ENCODE measurements at regions not wholly inside any gene's neighbourhood (a gene's known extent, or its start where the extent isn't known, plus 50 kb on each side); places are given as distances from the start of the nearest gene placed in this dataset.

DNA sequence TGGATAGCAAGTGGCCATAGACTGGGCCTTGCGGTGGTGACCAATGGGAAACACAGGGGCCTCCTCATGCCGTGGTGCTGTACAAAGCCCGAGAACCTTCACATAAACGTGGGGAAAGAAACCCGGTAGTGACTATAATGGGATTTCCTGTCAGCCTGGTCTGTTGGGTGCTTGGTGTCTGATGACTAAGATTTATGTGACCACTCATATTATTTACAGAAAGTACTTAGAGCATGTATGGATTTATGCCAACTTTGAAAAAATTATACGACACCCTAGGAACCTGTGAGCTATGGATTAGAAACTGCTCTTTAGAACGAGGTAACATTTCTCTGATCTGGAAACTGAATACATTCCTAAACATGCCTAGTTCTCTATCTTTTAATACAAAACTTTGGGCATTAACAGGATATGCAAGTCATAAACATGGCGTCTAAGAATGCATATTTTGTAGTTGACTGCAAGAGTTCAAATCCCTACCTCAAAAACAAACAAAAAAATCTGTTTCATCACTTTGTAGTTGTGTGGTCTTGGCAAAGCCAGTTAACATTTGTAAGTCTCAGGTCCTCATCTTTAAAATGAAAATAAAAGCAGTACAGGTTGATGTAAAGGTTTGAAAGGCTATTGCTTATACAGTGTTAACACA lies 85.4 kb downstream of the TMEM167A start:
- H3K79me2 ChIP-seq (ENCODE audit: insufficient read depth, low read length): no peaks in the 10 kb centered on the region
- no peak overlapping the region for H3K9ac ChIP-seq (ENCODE audit: insufficient read depth, low read depth, low read length)
- ATAC-seq (no peak), FAIRE-seq (no peak), DNase-seq (ENCODE audit: low spot score) (no peak)
- H3K27me3 ChIP-seq (ENCODE audit: control insufficient read depth in 1 of 2, insufficient read depth in 2 of 2, low read length in 2 of 2): no peaks in the 10 kb centered on the region
- ChIA-PET POLR2A (no interaction called here), CTCF (ENCODE audit: low intra/inter-chr PET ratio, low total read pairs) (no interaction called here)
- no peak overlapping the region for H3K27ac ChIP-seq (ENCODE audit: extremely low read length, insufficient read depth, low read length)
- in situ Hi-C loops (cut with HindIII; ENCODE audit: extremely low pct_ligation_motif_present, low pct_unique_long_range_greater_than_20kb): no loop called here
- no peaks in the 10 kb centered on the region for H3K9me3 ChIP-seq (ENCODE audit: low read length)
- no peak overlapping the region for H3K4me2 ChIP-seq (ENCODE audit: low read depth, low read length)
- H3K4me1 ChIP-seq (ENCODE audit: insufficient read depth, low read length): no peaks in the 10 kb centered on the region; the same call in 1 of the 2 replicates
- no peak overlapping the region for H3K4me3 ChIP-seq (replicated peaks in 1 of 3; ENCODE audit: insufficient read depth in 1 of 3, low read depth in 2 of 3, low read length in 3 of 3)
- no peaks in the 10 kb centered on the region for H4K20me1 ChIP-seq (ENCODE audit: insufficient read depth, low read length)
- intact Hi-C loops (cut with micrococcal nuclease; ENCODE audit: unreplicated experiment): no loop called here
- BruUV-seq (replicated peaks): no TSS peak
- H3K36me3 ChIP-seq (replicated peaks in 1 of 2; ENCODE audit: control insufficient read depth in 1 of 2, insufficient read depth in 2 of 2, low read length in 2 of 2): no peaks in the 10 kb centered on the region
- WGBS (ENCODE audit: low lambda C conversion rate): 72% methylated on average over 5 of the region's 8 CpGs
- H2AFZ ChIP-seq (ENCODE audit: low read length): no peak overlapping the region
- TF ChIP-seq ZNF737 (CRISPR knock-in tag; IDR thresholded peaks at IDR 0.05; ENCODE audit: borderline replicate concordance): no peak
- TF ChIP-seq SP2 (CRISPR knock-in tag; IDR thresholded peaks at IDR 0.05): no peak
- no peak for TF ChIP-seq U2AF2 (IDR thresholded peaks at IDR 0.05; ENCODE audit: low read depth, low read length)
- TF ChIP-seq ATM (IDR thresholded peaks at IDR 0.05; ENCODE audit: borderline replicate concordance): no peak
- TF ChIP-seq YEATS4 (CRISPR knock-in tag; IDR thresholded peaks at IDR 0.05; ENCODE audit: borderline replicate concordance): no peak
- TF ChIP-seq MXD4 (CRISPR knock-in tag; IDR thresholded peaks at IDR 0.05): no peak
- TF ChIP-seq ZNF296 (CRISPR knock-in tag; conservative IDR thresholded peaks at IDR 0.05): no peak
- TF ChIP-seq FOXA1 (IDR thresholded peaks at IDR 0.05): no peak
- TF ChIP-seq FOXA1 (CRISPR knock-in tag; IDR thresholded peaks at IDR 0.05): no peak
- TF ChIP-seq RNF2 (conservative IDR thresholded peaks at IDR 0.05; ENCODE audit: low read depth): no peak
- TF ChIP-seq NR1H2 (CRISPR knock-in tag; IDR thresholded peaks at IDR 0.05; ENCODE audit: borderline replicate concordance, low read depth): no peak
- TF ChIP-seq, protein P1, sequence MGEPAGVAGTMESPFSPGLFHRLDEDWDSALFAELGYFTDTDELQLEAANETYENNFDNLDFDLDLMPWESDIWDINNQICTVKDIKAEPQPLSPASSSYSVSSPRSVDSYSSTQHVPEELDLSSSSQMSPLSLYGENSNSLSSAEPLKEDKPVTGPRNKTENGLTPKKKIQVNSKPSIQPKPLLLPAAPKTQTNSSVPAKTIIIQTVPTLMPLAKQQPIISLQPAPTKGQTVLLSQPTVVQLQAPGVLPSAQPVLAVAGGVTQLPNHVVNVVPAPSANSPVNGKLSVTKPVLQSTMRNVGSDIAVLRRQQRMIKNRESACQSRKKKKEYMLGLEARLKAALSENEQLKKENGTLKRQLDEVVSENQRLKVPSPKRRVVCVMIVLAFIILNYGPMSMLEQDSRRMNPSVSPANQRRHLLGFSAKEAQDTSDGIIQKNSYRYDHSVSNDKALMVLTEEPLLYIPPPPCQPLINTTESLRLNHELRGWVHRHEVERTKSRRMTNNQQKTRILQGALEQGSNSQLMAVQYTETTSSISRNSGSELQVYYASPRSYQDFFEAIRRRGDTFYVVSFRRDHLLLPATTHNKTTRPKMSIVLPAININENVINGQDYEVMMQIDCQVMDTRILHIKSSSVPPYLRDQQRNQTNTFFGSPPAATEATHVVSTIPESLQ (CRISPR knock-in tag; conservative IDR thresholded peaks at IDR 0.05): no peak
- no peak for TF ChIP-seq ISX (CRISPR knock-in tag; conservative IDR thresholded peaks at IDR 0.05)
- no peak for TF ChIP-seq CENPT (CRISPR knock-in tag; IDR thresholded peaks at IDR 0.05; ENCODE audit: low read depth)
- TF ChIP-seq, protein P2, sequence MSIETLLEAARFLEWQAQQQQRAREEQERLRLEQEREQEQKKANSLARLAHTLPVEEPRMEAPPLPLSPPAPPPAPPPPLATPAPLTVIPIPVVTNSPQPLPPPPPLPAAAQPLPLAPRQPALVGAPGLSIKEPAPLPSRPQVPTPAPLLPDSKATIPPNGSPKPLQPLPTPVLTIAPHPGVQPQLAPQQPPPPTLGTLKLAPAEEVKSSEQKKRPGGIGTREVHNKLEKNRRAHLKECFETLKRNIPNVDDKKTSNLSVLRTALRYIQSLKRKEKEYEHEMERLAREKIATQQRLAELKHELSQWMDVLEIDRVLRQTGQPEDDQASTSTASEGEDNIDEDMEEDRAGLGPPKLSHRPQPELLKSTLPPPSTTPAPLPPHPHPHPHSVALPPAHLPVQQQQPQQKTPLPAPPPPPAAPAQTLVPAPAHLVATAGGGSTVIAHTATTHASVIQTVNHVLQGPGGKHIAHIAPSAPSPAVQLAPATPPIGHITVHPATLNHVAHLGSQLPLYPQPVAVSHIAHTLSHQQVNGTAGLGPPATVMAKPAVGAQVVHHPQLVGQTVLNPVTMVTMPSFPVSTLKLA (IDR thresholded peaks at IDR 0.05): no peak
- no peak for TF ChIP-seq ZFY (CRISPR knock-in tag; IDR thresholded peaks at IDR 0.05)
- no peak for TF ChIP-seq ZNF20 (CRISPR knock-in tag; IDR thresholded peaks at IDR 0.05)
- TF ChIP-seq, protein P3, sequence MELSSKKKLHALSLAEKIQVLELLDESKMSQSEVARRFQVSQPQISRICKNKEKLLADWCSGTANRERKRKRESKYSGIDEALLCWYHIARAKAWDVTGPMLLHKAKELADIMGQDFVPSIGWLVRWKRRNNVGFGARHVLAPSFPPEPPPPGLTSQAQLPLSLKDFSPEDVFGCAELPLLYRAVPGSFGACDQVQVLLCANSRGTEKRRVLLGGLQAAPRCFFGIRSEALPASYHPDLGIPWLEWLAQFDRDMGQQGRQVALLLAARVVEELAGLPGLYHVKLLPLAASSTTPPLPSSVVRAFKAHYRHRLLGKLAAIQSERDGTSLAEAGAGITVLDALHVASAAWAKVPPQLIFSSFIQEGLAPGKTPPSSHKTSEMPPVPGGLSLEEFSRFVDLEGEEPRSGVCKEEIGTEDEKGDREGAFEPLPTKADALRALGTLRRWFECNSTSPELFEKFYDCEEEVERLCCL (CRISPR knock-in tag; IDR thresholded peaks at IDR 0.05; ENCODE audit: borderline replicate concordance): no peak

Measured in HepG2 (cell line).